OCI-LY7 (cell line): ENCODE measurements at regions not wholly inside any gene's neighbourhood (a gene's known extent, or its start where the extent isn't known, plus 50 kb on each side); places are given as distances from the start of the nearest gene placed in this dataset.

Experiments used
- BruUV-seq: library from RNA; stranded (reverse); fragments of 400-500 nt; replicated peaks from 2 replicates; lab custom pipeline; 2021; lab: Mats Ljungman, UMichigan
- CTCF ChIA-PET: fragments of 300-600 bp; sonication (Branson Sonifier 250); formaldehyde crosslinking; loops from one replicate; lab custom pipeline; 2022; ENCODE audit warnings: antibody characterized with exemption; ENCODE audit not compliant: unreplicated experiment; lab: Charles Lee
- POLR2A ChIA-PET: fragments of 300-600 bp; sonication (Branson Sonifier 250); formaldehyde crosslinking; loops from one replicate; lab custom pipeline; 2022; ENCODE audit warnings: antibody characterized with exemption; lab: Charles Lee
- DNase-seq: peaks from one replicate; pipeline ENCODE4 v3.0.0-alpha.2; 2015; ENCODE audit warnings: low spot score
- H2AFZ ChIP-seq: fragments of 200-600 bp; sonication (generic), shearing (Covaris generic); 2 replicates; pipeline ENCODE4 v1.6.1; 2014; ENCODE audit warnings: mild to moderate bottlenecking, antibody characterized with exemption, low read length, moderate library complexity
- H3K27ac ChIP-seq: fragments of 200-600 bp; sonication (generic); 2 replicates; pipeline ENCODE4 v1.5.1; 2014; ENCODE audit warnings: mixed run types, low read depth, mild to moderate bottlenecking, moderate library complexity, low read length, inconsistent platforms; ENCODE audit not compliant: poor library complexity, severe bottlenecking
- H3K36me3 ChIP-seq: fragments of 200-600 bp; sonication (generic); 2 replicates; pipeline ENCODE4 v1.6.1; 2014; ENCODE audit warnings: mild to moderate bottlenecking, antibody characterized with exemption, low read length, moderate library complexity, mixed read lengths; ENCODE audit not compliant: insufficient read depth
- H3K4me1 ChIP-seq: fragments of 200-600 bp; sonication (generic); 2 replicates; pipeline ENCODE4 v1.5.1; 2014; ENCODE audit warnings: mild to moderate bottlenecking, low read length; ENCODE audit not compliant: insufficient read depth, poor library complexity, severe bottlenecking
- H3K4me2 ChIP-seq: fragments of 200-600 bp; sonication (generic); 2 replicates; pipeline ENCODE4 v1.6.1; 2014; ENCODE audit warnings: mild to moderate bottlenecking, low read length
- H3K4me3 ChIP-seq: fragments of 200-600 bp; sonication (generic); 2 replicates; pipeline ENCODE4 v1.5.1; 2014; ENCODE audit warnings: mild to moderate bottlenecking, low read depth, low read length; ENCODE audit not compliant: poor library complexity, severe bottlenecking
- H3K79me2 ChIP-seq: fragments of 200-600 bp; sonication (generic); 2 replicates; pipeline ENCODE4 v1.6.1; 2016; ENCODE audit warnings: low read depth, mild to moderate bottlenecking, low read length, moderate library complexity, mixed read lengths; ENCODE audit not compliant: insufficient read depth
- H3K9me2 ChIP-seq: fragments of 200-600 bp; sonication (generic); 2 replicates; pipeline ENCODE4 v1.6.1; 2016; ENCODE audit warnings: mild to moderate bottlenecking, low read length, mixed read lengths; ENCODE audit not compliant: insufficient read depth
- H3K9me3 ChIP-seq: fragments of 200-600 bp; sonication (generic); 2 replicates; pipeline ENCODE4 v1.6.1; 2014; ENCODE audit warnings: mild to moderate bottlenecking, mixed run types, low read length, mixed read lengths
- H4K20me1 ChIP-seq: fragments of 200-600 bp; sonication (generic); 2 replicates; pipeline ENCODE4 v1.6.1; 2014; ENCODE audit warnings: mild to moderate bottlenecking, antibody characterized with exemption, low read length, moderate library complexity, mixed read lengths; ENCODE audit not compliant: insufficient read depth
- EZH2phosphoT487 ChIP-seq: fragments of 200-600 bp; sonication (generic); IDR thresholded peaks from 2 replicates; pipeline ENCODE4 v1.6.1; 2018; ENCODE audit warnings: low read depth, borderline replicate concordance, mild to moderate bottlenecking, mixed run types, antibody characterized with exemption, low read length, moderate library complexity, mixed read lengths
- intact Hi-C: fragments of 100-400 bp; cut with micrococcal nuclease; formaldehyde crosslinking; loops from one replicate; pipeline ENCODE4 v1.10.0; 2022; ENCODE audit not compliant: unreplicated experiment
- TF ChIP-seq, protein P1 (sequence below): fragments of 200-600 bp; sonication (generic); conservative IDR thresholded peaks from 2 replicates; pipeline ENCODE4 v1.5.1; 2014; ENCODE audit warnings: mild to moderate bottlenecking, antibody characterized with exemption, low read length, moderate library complexity, mixed read lengths

DNA sequence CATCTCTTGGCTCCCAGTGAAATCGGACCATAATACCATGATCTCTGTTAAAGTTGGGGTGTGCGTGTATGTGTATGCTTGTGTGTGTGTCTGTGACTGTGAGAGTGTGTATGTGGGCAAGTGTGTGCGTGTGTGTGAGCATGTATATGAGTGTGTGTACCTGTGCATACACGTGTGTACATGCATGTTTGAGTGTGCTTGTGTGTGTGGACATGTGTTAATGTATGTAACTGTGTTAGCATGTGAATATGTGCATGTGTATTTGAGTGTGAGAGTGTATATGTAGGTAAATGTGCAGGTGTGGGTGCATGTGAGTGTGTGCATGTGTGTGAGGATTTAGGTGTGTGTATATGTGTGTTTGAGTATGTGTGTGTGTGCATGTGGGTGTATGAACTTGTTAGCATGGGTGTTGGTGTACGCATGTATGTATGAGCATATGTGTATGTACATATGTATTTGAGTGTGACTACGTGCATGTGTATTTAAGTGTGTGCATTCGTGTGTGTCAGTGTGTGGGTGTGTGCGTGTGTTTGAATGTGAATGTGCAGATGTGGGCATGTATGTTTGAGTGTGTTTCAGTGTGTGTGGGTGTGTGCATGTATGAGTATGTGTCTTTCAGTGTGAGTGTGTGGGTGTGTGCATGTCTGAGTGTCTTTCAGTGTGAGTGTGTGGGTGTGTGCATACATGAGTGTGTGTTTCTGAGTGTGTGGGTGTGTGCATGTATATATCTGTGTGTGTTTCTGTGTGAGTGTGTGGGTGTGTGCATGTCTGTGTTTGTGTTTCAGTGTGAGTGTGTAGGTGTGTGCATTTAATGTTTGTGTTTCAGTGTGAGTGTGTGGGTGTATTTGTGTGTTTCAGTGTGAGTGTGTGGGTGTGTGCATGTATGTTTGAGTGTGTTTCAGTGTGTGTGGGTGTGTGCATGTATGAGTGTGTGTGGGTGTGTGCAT, 183.2 kb downstream of the SOX9 start:
- Histone ChIP-seq H3K36me3 (no peaks in the 10 kb centered on the region), H4K20me1 (no peaks in the 10 kb centered on the region), H3K27ac (no peak overlapping the region), H3K4me2 (no peak overlapping the region), H3K9me2 (no peaks in the 10 kb centered on the region), H2AFZ (no peak overlapping the region), H3K9me3 (no peaks in the 10 kb centered on the region), H3K4me1 (no peaks in the 10 kb centered on the region), H3K4me3 (no peak overlapping the region), H3K79me2 (no peaks in the 10 kb centered on the region)
- intact Hi-C loops: no loop called here
- BruUV-seq: no TSS peak
- CTCF ChIA-PET: no interaction called here
- no peak for TF ChIP-seq EZH2phosphoT487
- TF ChIP-seq, protein P1, sequence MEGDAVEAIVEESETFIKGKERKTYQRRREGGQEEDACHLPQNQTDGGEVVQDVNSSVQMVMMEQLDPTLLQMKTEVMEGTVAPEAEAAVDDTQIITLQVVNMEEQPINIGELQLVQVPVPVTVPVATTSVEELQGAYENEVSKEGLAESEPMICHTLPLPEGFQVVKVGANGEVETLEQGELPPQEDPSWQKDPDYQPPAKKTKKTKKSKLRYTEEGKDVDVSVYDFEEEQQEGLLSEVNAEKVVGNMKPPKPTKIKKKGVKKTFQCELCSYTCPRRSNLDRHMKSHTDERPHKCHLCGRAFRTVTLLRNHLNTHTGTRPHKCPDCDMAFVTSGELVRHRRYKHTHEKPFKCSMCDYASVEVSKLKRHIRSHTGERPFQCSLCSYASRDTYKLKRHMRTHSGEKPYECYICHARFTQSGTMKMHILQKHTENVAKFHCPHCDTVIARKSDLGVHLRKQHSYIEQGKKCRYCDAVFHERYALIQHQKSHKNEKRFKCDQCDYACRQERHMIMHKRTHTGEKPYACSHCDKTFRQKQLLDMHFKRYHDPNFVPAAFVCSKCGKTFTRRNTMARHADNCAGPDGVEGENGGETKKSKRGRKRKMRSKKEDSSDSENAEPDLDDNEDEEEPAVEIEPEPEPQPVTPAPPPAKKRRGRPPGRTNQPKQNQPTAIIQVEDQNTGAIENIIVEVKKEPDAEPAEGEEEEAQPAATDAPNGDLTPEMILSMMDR: no peak
- POLR2A ChIA-PET: no interaction called here
- no peak for DNase-seq

GRCh38 chr17:72304859-72305258, 184.0 kb downstream of the SOX9 start:
- Histone ChIP-seq H3K27ac (no peak overlapping the region), H4K20me1 (no peaks in the 10 kb centered on the region), H3K9me2 (no peaks in the 10 kb centered on the region), H3K4me2 (no peak overlapping the region), H3K36me3 (no peaks in the 10 kb centered on the region), H3K79me2 (no peaks in the 10 kb centered on the region), H3K4me3 (no peak overlapping the region), H3K9me3 (no peaks in the 10 kb centered on the region), H2AFZ (no peak overlapping the region), H3K4me1 (no peaks in the 10 kb centered on the region)
- BruUV-seq: no TSS peak
- intact Hi-C loops: no loop called here
- no peak for DNase-seq
- TF ChIP-seq, protein P1: no peak
- no peak for TF ChIP-seq EZH2phosphoT487
- ChIA-PET CTCF (no interaction called here), POLR2A (no interaction called here)

DNA sequence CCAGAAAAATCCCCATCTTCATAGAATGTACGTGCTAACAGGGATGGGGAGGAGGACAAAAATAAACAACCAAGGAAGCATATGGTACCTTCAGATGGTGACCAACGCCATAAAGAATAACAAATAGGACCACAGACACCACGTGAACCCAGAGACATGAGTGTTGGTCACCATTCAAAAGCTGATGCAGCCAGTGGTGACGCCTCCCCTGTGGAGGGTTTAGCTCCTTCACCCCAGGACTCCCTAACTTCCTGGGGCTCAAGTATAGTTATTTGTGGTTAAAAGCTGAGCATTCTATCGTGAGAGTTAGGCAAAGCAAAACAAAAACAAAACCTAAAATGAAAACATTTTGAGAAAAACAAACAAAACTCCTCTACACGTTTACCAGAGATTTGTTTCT, 184.7 kb downstream of the SOX9 start:
- no peaks in the 10 kb centered on the region for H3K9me2 ChIP-seq
- POLR2A ChIA-PET: no interaction called here
- no peak overlapping the region for H2AFZ ChIP-seq
- H3K4me2 ChIP-seq: no peak overlapping the region
- no peaks in the 10 kb centered on the region for H3K79me2 ChIP-seq
- H4K20me1 ChIP-seq: no peaks in the 10 kb centered on the region
- H3K9me3 ChIP-seq: no peaks in the 10 kb centered on the region
- H3K4me3 ChIP-seq: no peak overlapping the region
- H3K27ac ChIP-seq: no peak overlapping the region
- no peaks in the 10 kb centered on the region for H3K36me3 ChIP-seq
- TF ChIP-seq, protein P1: no peak
- no peak for TF ChIP-seq EZH2phosphoT487
- H3K4me1 ChIP-seq: no peaks in the 10 kb centered on the region
- intact Hi-C loops: no loop called here
- BruUV-seq: no TSS peak
- CTCF ChIA-PET: no interaction called here
- no peak for DNase-seq
